Left colon (tissue), 2 donors: ENCODE measurements at regions not wholly inside any gene's neighbourhood (a gene's known extent, or its start where the extent isn't known, plus 50 kb on each side); places are given as distances from the start of the nearest gene placed in this dataset.
A peak's percentile ranks its signal among the peaks of the same experiment; 100 is the strongest.

Experiments
- ATAC-seq: fragments of 200-7000 bp; cut with Tn5 transposase; one replicate; pipeline ENCODE4 v1.9.1; 2020; ENCODE audit warnings: mild to moderate bottlenecking, moderate library complexity
- DNase-seq, 2 donors: peaks; one replicate each; pipeline ENCODE4 v3.0.0-alpha.2; 2020
- intact Hi-C, 2 donors: fragments of 100-400 bp; cut with DNase I in 1 of 2; cut with micrococcal nuclease in 1 of 2; formaldehyde crosslinking; loops; one replicate each; pipeline versions ENCODE4 v1.11.2 to v1.14.0; 2022; cut with DNase I, micrococcal nuclease
- donor health status: DM: no; HTN: no; CAD: no.
- donor health status: DM: yes; HTN: yes; CAD: no.

DNA sequence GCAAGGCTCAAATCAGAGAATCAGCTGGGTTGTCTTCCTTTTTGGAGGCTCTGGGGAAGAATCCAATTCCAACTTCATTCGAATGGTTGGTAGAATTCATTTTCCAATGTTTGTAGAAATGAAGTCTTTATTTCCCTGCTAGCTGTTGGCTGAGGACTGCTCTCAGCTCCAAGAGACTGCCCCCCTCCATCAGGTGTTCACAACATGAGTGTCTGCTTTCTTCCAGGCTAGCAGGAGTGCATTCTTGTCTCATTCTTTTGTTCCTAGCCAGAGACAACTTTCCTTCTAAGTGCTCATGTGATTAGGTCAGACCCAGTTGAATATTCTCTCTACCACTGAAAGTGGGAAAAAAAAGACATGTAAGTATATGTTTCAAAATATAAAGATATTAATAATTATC lies 95.2 kb downstream of the HLX start:
- intact Hi-C loops, result no loop called here
- DNase-seq, result no peak
- no peak for ATAC-seq

DNA sequence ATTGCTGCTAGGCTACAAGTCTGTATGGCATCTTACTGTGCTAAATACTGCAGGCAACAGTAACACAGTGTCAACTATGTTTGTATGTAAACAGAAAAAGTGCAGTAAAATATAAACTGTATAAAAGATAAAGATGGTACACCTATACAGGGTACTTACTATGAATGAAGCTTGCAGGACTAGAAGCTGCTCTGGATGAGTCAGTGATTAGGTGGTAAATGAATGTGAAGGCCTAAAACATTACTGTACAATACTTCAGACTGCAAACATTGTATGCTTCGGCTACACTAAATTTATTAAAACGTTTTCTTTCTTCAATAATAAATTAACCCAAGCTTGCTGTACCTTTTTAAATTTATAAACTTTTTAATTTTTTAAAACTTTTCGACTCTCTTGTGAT lies 97.1 kb downstream of the HLX start:
- intact Hi-C loops, result no loop called here
- ATAC-seq, result no peak
- DNase-seq, result no peak

DNA sequence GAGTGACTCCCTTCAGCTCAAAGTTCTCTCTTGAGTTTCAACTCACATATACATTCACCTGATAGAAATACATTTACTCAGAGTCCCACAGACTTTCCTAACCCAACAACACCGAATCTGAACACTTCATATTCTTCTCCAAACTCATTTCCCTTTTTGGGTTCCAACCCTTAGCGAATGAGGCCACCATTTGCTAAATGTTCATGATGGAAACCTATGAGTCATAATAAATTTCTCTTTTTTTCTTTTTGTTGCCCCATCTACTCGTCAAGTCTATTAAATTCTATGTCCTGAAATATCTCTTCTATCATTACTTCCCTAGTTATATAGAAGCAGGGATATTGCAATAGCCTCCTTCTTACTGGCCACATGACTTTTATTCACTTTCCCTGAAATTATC lies 100.1 kb downstream of the HLX start:
- no peak for ATAC-seq
- intact Hi-C loops, result no loop called here
- DNase-seq, result no peak

DNA sequence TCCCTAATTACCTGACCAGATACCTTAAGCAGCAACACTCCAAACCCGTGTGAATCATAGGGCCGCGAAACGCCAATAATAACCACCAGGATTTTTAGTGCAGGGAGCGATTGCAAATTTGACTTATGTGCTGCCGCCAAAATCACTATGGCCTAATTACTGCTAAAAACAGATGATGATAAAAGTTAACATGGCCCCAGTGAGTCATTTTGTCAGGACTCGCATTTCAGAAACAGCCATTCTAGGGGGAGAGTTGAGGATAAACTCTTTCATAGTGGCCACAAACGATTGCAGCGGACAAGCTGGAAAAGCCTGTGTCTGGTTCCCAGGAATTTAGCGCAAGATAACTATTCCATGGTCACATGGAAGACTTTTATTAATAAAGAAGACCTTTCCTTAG lies 103.4 kb downstream of the HLX start:
- ATAC-seq (no peak), DNase-seq (no peak)
- intact Hi-C loops, result no loop called here

DNA sequence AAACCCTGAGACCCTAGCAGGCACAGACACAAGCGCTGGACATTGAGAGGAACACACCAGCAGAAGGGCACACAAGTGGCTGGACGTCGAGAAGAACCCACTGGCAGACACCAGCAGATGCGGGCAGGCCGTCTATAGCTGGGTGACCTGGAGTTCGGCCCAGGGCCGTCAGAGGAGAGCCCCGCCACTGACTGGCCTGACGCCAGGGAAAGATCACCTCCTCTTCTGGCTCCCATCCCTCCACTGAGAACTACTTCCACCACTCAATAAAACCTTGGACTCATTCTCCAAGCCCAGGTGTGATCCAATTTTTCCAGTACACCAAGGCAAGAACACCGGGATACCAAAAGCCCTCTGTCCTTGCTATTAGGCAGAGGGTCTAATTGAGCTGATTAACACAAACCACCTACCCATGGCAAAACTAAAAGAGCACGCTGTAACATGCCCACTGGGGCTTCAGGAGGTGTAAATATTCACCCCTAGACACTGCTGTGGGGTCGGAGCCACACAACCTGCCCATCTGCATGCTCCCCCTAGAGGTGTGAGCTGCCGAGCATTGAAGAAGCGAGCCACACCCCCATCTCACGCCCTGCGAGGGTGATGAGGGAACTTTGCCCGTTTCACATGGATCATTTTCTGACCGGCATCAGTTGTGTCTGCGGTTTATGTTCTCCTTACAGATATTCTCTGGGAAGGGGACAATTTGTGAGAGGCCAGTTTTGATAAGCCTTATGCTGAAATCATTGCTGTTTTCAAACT lies 104.8 kb downstream of the HLX start:
- intact Hi-C loops, result no loop called here
- no peak for ATAC-seq

DNA sequence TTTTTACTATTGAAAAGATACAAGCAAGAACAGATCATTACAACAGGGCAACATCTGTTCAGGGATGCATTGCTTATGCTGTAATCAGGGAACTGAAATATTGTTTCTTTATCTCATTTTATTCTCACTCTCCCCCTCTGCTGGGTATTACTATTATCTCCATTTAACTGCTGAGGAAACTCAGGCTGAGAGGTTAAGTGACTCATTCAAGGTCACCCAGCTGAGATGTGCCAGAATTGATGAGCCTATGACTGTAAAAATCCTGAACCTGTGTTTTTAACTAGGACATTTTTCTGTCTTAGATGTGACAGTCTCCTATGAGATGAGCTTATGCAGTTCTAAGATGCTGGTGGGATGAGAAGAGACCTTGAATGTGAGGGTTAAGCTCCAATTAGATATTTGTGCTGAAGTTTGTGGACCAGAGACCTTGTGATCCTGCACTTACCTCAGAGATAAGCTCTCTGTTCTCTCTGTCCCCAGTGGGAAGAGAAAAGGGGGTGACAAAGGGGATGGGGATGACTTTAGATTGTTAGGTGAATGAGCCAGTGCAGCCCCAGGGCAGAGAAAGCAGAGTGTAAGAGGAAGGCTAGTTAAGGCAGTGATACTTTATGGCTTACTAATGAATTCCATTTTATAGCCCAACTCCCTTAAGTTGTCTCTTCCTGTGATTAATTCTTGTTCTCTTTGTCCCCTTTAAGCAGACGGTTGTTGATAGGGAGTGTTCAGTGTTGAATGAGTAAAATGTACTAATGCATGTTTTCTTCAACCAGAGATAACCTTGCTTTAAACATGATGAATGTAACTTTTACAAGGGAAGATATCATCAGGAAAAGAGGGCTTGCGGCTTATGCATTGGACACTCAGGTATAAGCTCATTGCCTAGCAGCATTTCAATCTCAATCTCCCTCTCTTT lies 111.4 kb downstream of the HLX start:
- DNase-seq (no peak), ATAC-seq (no peak)
- intact Hi-C loops, result no loop called here

More for the DNA sequence above, 104.8 kb downstream of the HLX start:
- no peak for DNase-seq

DNA sequence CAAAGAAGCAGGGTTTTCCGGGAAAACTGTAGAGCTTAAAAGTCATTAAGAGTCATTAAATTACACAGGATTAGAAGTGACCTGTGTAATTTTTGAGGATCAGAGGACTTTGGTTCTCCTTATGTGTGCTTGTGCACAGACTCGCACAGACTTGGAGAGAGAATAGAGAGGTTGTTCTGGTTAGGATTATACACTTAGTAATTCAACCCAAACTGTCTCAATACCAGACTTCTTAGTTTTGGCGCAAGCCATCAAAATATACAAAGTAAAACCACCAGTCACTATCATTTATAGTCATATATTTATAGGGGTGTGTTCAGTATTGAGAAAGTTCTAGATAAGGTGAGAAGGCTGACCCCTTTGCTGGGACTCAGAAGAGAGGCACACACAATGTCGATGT lies 112.3 kb downstream of the HLX start:
- no peak for DNase-seq
- intact Hi-C loops, result no loop called here
- no peak for ATAC-seq

DNA sequence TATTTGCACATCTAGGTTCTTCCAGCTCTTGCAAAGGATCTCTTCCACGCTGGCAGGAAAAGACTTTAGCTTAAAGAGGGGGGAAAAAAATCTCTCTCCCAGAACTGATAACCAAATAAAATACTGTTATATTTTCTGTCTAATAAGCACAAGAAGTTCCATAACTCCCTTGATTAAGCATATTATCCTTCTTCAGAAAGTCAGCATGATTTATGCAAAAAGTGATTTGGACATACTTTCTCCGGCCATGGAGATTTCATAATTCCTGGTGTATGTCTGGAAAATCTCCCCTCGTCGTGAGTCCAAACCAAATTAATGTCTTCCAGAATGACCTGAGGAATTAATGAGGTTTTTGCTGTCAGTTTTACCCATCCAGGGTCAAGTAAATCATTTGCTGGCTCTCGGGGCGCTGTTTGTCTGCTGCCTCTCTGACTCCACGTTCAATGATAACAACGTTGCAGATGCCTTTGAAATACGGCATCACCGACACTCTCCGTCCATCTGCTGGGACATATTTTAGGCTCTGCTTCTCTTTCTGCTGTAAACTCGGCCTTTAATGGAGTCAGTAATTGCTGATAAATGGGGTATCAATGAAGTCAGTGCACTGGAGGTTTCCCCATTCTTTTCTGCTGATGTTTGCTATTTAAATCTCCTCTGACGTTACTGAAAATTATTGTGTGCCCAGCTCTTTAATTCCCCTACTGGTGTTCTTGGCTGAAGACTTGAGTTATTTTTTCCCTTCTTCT lies 112.9 kb downstream of the HLX start:
- DNase-seq (no peak), ATAC-seq (no peak)
- intact Hi-C loops, result no loop called here

DNA sequence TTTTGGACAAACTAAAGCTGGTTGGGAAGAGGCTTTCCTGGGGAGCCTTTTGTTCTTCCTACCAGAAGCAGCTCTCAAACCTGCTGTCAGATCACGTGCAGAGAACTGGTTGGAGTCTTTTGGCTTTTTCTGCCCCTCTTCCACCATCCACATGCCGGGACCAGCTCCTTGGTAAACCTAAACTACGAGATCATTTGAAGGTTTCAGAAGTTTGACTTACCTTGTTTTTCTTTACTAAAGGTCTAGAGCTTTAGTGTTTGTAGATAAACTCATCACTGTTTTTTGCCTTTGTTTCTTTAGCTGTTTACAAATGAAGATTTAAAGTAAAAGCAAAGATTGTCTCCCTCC lies 113.4 kb downstream of the HLX start:
- no peak for DNase-seq
- no peak for ATAC-seq
- intact Hi-C loops, result no loop called here

DNA sequence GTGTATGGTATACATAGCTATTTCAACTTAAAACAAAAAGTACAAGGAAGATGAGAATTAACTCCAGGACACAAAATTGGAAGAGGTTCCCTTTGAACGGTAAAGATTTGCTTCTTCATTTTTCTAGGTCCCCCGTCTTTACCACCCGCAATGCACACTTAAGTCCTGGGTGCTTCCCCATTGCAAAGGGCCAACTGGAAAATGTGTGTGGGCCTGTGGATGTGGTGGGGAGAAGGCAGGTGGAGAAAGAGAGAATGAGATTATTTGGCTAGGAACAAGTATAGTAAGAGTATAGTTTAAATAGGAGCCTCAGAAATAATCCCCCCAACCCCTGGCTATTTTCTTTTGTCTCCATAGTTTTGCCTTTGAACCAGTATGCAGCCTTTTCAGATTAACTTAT lies 115.4 kb downstream of the HLX start:
- intact Hi-C loops, result no loop called here
- ATAC-seq (no peak), DNase-seq (no peak)

DNA sequence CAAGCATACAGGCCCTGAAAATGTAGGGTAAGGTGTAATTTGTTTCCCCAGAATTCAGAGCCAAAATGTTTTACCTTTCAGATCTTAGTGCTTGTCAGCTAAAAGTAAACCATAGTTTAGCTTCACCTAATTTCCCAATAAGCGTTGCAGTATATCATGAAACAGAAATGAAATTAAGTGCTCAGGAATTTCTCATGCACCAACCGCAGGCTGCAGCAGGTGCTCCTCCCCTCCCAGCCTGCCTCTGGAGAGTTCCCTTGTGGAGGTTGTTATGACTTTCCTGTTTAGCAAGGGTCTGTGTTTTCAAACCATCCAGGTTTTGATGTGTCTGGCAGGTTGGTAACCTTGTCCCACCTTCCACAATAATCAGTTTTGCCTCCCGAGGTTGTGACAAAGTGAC lies 118.5 kb downstream of the HLX start:
- ATAC-seq (no peak), DNase-seq (no peak)
- intact Hi-C loops, result no loop called here

DNA sequence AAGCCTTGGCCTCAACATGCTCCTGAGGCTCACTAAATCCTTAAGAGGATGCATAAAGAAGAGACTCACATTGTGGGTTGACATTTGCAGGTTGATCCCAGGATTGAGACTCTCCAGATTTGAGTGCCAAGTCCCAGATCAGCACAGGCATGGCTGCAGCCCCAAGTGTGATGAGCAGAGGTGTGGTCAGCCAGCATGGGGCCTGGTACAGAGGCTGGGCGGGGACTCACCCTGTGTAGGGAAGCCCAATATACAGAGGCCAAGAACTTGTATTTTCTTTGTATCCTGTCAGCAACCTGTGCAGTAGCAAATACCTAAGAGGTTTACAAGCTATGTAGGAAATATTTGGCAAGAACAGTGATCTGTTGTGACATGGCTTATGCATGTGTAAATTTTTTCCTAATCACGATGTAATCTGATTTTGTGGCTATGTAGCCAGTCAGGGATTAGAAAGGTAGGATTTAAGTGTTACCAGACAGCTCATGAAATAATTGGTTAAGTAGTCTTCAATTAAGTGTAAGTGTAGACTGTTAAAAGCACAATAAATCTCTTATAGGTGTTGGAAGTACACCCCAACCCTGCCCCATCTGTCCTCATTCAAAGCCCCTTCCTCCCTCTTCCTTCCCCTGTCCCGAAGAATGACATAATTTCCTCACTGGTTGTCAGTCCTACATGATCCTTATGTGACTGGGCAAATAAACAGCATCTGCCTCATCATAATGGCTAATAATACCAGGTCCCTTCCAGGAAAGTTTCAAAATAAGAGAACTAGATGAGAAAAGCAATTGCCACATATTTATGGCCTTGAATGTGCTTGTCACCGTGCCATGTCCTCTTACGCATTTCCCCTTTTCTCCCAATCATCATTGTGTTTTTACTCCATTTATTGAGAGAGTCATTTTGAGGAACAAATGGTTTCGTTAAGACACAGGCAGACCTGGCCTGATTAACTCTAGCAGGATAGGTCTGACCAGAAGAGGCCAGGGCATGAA lies 120.9 kb downstream of the HLX start:
- ATAC-seq (no peak), DNase-seq (peak in 1 of 2 donors; percentile 7)
- intact Hi-C loops, result no loop called here

DNA sequence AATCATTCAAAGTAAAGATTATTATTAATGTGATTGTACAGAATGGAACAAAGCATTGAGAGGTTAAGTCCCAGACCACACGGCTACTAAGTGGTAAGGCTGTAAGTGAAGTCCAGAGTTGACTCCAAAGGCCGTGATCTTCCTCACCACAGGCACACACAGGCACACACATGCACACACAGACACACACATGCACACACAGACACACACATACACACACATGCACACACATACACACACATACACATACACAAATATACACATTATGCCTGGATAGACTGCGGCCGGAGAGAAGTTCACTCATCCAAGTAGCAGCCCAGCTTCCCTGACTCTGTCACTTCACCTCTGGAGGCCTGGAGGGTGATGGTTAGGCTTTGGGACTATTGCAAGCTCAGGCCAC lies 121.9 kb downstream of the HLX start:
- no peak for DNase-seq
- no peak for ATAC-seq
- intact Hi-C loops, result no loop called here

DNA sequence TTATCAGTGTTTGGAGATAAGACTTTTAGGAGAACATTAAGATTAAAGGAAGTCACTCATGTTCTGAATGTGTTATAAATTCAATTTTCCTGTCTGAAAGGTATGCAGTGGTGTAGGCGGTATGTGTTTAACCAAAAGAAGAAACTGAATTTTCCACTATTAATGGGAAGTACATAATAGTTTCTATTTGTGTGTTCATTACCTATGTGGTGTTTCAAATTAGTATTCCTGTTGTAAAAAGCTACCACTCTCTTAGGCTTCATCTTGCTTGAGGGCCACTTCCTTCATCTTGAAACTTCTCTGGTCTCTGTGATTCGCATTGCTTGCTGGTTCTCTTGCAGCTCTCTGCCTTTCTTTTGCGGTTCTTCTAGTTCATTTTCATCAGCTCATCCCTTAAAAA lies 123.4 kb downstream of the HLX start:
- DNase-seq (no peak), ATAC-seq (no peak)
- intact Hi-C loops, result no loop called here

DNA sequence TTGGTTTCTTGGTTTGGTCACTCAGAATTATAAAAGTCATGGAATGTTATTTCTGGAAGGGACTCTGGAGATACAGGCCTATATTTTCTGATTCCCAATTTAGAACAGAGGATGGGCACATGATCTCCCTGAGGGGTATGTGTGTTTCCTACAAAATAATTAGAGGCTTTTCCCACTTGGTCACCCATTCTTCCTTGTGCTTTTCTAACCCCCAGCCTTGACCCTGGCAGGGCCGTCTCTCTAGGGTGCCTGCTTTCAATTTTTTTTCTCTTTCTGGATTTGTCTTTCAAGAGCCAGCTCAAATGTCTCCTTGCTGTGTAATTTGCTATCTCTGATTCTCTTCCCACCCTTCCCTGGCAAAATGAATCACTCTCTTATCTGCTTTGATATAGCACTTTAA lies 131.9 kb downstream of the HLX start:
- ATAC-seq (no peak), DNase-seq (no peak)
- intact Hi-C loops, result no loop called here

DNA sequence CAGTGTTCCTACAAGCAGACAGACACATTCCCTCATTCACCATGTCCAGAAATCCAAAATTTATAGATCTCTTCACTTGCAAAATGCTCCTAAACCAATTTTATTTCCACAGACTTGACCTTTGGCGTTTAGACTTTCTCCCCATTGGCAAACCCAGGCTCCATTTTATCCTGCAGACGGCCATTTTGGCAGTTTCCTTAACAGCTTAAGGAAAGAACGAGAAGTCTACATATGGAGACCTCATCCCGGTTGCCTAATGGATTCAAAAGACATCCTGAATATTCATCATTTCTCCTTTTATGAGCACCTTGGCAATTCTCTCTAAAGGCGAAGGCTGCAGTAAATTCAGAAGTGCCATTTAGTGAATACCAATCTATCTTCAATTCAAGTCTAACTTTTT lies 132.9 kb downstream of the HLX start:
- no peak for DNase-seq
- intact Hi-C loops, result no loop called here

DNA sequence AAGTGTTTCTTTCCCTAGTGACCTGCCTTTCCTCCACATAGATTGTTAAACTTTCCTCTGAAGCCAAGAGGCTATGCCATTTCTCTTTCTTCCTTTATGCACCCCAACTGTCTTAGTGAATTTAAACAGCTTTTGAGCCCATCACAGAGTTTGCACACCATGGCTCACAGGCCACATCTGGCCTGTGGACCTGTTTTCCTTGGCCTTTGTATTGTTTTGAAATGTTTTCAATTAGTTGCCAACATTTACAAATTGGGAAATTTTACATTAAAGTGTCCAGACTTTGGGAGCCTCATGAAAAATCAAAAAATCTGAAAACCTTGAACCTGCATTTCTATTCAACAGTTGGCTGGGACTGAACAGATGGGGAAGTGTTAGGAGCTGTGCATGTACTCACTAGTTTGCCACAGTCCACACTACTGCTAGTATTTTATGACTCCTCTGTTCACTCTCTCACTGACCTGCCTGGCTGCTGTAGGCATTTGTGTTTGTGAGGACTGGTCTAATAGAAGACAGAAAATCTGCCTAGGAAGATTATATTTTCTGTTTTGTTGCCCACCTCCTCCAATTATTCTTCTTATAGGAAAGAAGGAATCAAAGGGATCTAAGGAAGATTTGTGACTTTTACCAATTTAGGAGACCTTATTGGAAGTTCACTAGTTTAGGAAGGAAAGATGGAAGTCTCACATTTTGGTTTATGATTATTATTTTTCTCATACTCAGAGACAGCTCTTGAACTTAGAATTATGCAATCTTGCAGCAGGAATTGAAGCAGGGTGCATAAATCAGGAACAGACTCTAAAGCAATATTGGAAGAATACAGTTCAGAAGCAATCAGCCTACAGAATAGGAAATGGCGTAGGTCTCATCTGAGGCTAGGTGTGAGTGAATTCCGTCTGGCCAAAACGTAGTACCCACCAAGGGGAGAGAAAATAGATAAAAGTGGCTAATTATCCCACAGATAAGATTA lies 134.7 kb downstream of the HLX start:
- intact Hi-C loops, result no loop called here
- no peak for ATAC-seq
- DNase-seq, result no peak

More for the DNA sequence above, 132.9 kb downstream of the HLX start:
- ATAC-seq, result no peak
